Liver (tissue), 8 donors: ENCODE measurements at regions not wholly inside any gene's neighbourhood (a gene's known extent, or its start where the extent isn't known, plus 50 kb on each side); places are given as distances from the start of the nearest gene placed in this dataset.
"Not testable (repeated sequence)": the region's sequence is repeated elsewhere in the genome, so short reads cannot be mapped to it uniquely, and the experiment has no call there.

Experiments used
- DNase-seq: peaks from one replicate; pipeline ENCODE4 v3.0.0-alpha.2; 2017; ENCODE audit warnings: low spot score
- H3K27ac ChIP-seq, 2 donors: one replicate each; pipeline ENCODE4 v1.7.0; 2013; ENCODE audit warnings: inconsistent platforms in 2 of 2, low read length in 2 of 2, control low read depth in 1 of 2, low read depth in 1 of 2, mild to moderate bottlenecking in 1 of 2
- H3K27me3 ChIP-seq, 4 donors: one replicate each; pipeline versions ENCODE4 v1.6.1 to v1.7.0; 2013; ENCODE audit warnings: low read length in 3 of 4, inconsistent platforms in 1 of 4, mild to moderate bottlenecking in 1 of 4, moderate library complexity in 1 of 4; ENCODE audit not compliant: control insufficient read depth in 4 of 4, insufficient read depth in 4 of 4
- H3K36me3 ChIP-seq, 4 donors: one replicate each; pipeline versions ENCODE4 v1.6.1 to v1.7.0; 2013; ENCODE audit warnings: low read length in 3 of 4, mild to moderate bottlenecking in 3 of 4, low read depth in 1 of 4, moderate library complexity in 1 of 4; ENCODE audit not compliant: control insufficient read depth in 4 of 4, insufficient read depth in 3 of 4
- H3K4me1 ChIP-seq, 4 donors: one replicate each; pipeline versions ENCODE4 v1.6.1 to v1.7.0; 2013; ENCODE audit warnings: low read length in 3 of 4, mild to moderate bottlenecking in 3 of 4, moderate library complexity in 1 of 4; ENCODE audit not compliant: control insufficient read depth in 4 of 4, insufficient read depth in 4 of 4
- H3K4me3 ChIP-seq, 3 donors: one replicate each; pipeline versions ENCODE4 v1.6.1 to v1.7.0; 2013; ENCODE audit warnings: low read length in 3 of 3, control low read depth in 1 of 3, low read depth in 1 of 3, mild to moderate bottlenecking in 1 of 3
- H3K9ac ChIP-seq, 2 donors: one replicate each; pipeline ENCODE4 v1.7.0; 2013; ENCODE audit warnings: low read length in 2 of 2, mild to moderate bottlenecking in 2 of 2, moderate library complexity in 2 of 2, control low read depth in 1 of 2, low read depth in 1 of 2
- H3K9me3 ChIP-seq, 4 donors: one replicate each; pipeline versions ENCODE4 v1.6.1 to v1.7.0; 2013; ENCODE audit warnings: low read length in 3 of 4; ENCODE audit not compliant: control insufficient read depth in 4 of 4
- ATF3 ChIP-seq: IDR thresholded peaks from 2 replicates; pipeline ENCODE4 v1.6.1; 2016; ENCODE audit warnings: antibody characterized with exemption
- CTCF ChIP-seq: fragments of 150-350 bp; IDR thresholded peaks from 2 replicates; pipeline ENCODE4 v1.5.1; 2017; ENCODE audit warnings: improper control_type of control experiment, low read depth, low read length; ENCODE audit not compliant: missing input control
- EGR1 ChIP-seq, 2 donors: IDR thresholded peaks; 2 replicates each; pipeline ENCODE4 v1.6.1; 2016 to 2018; ENCODE audit warnings: antibody characterized with exemption in 2 of 2, low read depth in 2 of 2
- FOXA1 ChIP-seq: IDR thresholded peaks from 2 replicates; pipeline ENCODE4 v1.6.1; 2016; ENCODE audit warnings: antibody characterized with exemption
- FOXA2 ChIP-seq: IDR thresholded peaks from 2 replicates; pipeline ENCODE4 v1.6.1; 2016; ENCODE audit warnings: antibody characterized with exemption
- GABPA ChIP-seq, 2 donors: IDR thresholded peaks in 1 of 2; conservative IDR thresholded peaks in 1 of 2; 2 replicates each; pipeline ENCODE4 v1.6.1; 2016; ENCODE audit warnings: antibody characterized with exemption in 2 of 2, mild to moderate bottlenecking in 1 of 2, moderate library complexity in 1 of 2
- HNF4A ChIP-seq, 2 donors: conservative IDR thresholded peaks; 2 replicates each; pipeline ENCODE4 v1.6.1; 2016; ENCODE audit warnings: antibody characterized with exemption in 2 of 2, mild to moderate bottlenecking in 2 of 2
- HNF4G ChIP-seq: IDR thresholded peaks from 2 replicates; pipeline ENCODE4 v1.6.1; 2016; ENCODE audit warnings: antibody characterized with exemption
- JUND ChIP-seq, 2 donors: IDR thresholded peaks; 2 replicates each; pipeline ENCODE4 v1.6.1; 2016; ENCODE audit warnings: antibody characterized with exemption in 2 of 2
- NR2F2 ChIP-seq: IDR thresholded peaks from 2 replicates; pipeline ENCODE4 v1.6.1; 2016; ENCODE audit warnings: antibody characterized with exemption
- RAD21 ChIP-seq, 2 donors: IDR thresholded peaks; 2 replicates each; pipeline ENCODE4 v1.6.1; 2016; ENCODE audit warnings: antibody characterized with exemption in 2 of 2, mild to moderate bottlenecking in 2 of 2
- RXRA ChIP-seq, 2 donors: IDR thresholded peaks; 2 replicates each; pipeline ENCODE4 v1.6.1; 2017 to 2018; ENCODE audit warnings: antibody characterized with exemption in 2 of 2, mild to moderate bottlenecking in 1 of 2
- SP1 ChIP-seq: IDR thresholded peaks from 2 replicates; pipeline ENCODE4 v1.6.1; 2018; ENCODE audit warnings: antibody characterized with exemption, mild to moderate bottlenecking
- TAF1 ChIP-seq: conservative IDR thresholded peaks from 2 replicates; pipeline ENCODE4 v1.6.1; 2016; ENCODE audit warnings: antibody characterized with exemption, mild to moderate bottlenecking
- ZBTB33 ChIP-seq: IDR thresholded peaks from 2 replicates; pipeline ENCODE4 v1.6.1; 2016; ENCODE audit warnings: antibody characterized with exemption
- WGBS: extraction: QIAGEN DNeasy Blood & Tissue Kit; methylation state at CpG from one replicate; pipeline ENCODE4 v1.1.7; 2013; 5-methylcytosine and 5-hydroxymethylcytosine counted together
- TF ChIP-seq, protein P1 (sequence below): IDR thresholded peaks from 2 replicates; pipeline ENCODE4 v1.6.1; 2016; ENCODE audit warnings: antibody characterized with exemption
- TF ChIP-seq, protein P2 (sequence below): IDR thresholded peaks from 2 replicates; pipeline ENCODE4 v1.6.1; 2016; ENCODE audit warnings: antibody characterized with exemption, mild to moderate bottlenecking
- donor health status: healthy.
- donor health status: healthy.
- donor health status: healthy.
- donor health status: healthy.
- donor health status: healthy.

DNA sequence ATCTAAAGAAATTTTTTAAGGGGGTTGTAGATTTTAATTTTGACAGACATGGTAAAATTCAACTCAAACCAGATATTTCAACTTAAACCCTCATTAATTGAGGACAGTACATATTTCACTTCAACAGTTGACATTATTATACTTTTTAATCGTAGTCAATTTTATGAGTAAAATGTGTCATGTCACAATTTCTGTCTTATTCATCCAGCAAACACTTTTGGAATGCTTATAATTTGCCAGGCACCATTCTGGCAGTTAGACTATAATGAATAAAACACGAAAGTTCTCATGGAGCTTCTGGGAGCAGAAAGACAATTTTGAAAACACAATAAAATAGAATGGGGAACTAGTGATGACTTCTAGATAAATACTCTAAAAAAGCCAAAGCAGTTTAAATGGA lies 1094.8 kb downstream of the SUCLG1 start (continued):
- no peak for TF ChIP-seq RXRA (IDR thresholded peaks at IDR 0.05)
- no peak for TF ChIP-seq SP1
- TF ChIP-seq FOXA2, result no peak
- TF ChIP-seq JUND (IDR thresholded peaks at IDR 0.05), result no peak
- TF ChIP-seq, protein P1, sequence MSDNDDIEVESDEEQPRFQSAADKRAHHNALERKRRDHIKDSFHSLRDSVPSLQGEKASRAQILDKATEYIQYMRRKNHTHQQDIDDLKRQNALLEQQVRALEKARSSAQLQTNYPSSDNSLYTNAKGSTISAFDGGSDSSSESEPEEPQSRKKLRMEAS, result no peak
- no peak for TF ChIP-seq FOXA1
- TF ChIP-seq ATF3, result no peak
- TF ChIP-seq EGR1 (IDR thresholded peaks at IDR 0.05; ENCODE audit: low read depth in 2 of 2), result no peak

GRCh38 chr2:83363138-83363537 lies 1095.9 kb downstream of the SUCLG1 start:
- H3K4me3 ChIP-seq, H3K27me3 ChIP-seq, H3K9ac ChIP-seq, H3K27ac ChIP-seq, H3K4me1 ChIP-seq, H3K9me3 ChIP-seq, DNase-seq, H3K36me3 ChIP-seq: not testable (repeated sequence)

DNA sequence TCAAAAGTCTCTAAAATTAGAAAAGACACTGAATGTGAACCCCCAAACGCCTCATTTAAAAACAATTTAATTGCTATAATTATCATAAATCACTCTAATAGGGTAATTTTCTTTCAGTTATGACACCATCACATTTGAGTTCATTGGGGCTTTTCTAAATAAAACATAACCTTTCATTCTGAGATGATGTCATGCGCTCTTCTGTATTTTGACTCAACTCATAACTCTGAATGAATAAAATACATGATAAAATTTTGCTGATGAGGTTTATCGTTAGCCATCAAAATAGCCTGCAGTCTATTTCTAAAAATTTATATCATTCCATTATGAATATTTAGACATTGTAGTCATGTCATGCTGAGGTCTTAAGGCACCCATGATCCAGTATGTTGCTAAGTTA lies 1099.7 kb downstream of the SUCLG1 start:
- no peak for DNase-seq
- no peaks in the 10 kb centered on the region for H3K27me3 ChIP-seq
- no peaks in the 10 kb centered on the region for H3K4me1 ChIP-seq
- no peak overlapping the region for H3K27ac ChIP-seq
- WGBS, result 92% methylated on average over 3 of the region's 3 CpGs
- H3K4me3 ChIP-seq, result no peak overlapping the region
- H3K9me3 ChIP-seq, result no peaks in the 10 kb centered on the region
- TF ChIP-seq GABPA (IDR thresholded peaks at IDR 0.05 in 1 of 2, conservative IDR thresholded peaks at IDR 0.05 in 1 of 2) (no peak), RXRA (IDR thresholded peaks at IDR 0.05) (no peak), FOXA1 (no peak), HNF4A (conservative IDR thresholded peaks at IDR 0.05) (no peak), ZBTB33 (no peak), NR2F2 (no peak), FOXA2 (no peak), HNF4G (no peak), RAD21 (IDR thresholded peaks at IDR 0.05) (no peak), EGR1 (IDR thresholded peaks at IDR 0.05; ENCODE audit: low read depth in 2 of 2) (no peak), TAF1 (no peak), ATF3 (no peak), SP1 (no peak), CTCF (no peak)
- TF ChIP-seq, protein P2, sequence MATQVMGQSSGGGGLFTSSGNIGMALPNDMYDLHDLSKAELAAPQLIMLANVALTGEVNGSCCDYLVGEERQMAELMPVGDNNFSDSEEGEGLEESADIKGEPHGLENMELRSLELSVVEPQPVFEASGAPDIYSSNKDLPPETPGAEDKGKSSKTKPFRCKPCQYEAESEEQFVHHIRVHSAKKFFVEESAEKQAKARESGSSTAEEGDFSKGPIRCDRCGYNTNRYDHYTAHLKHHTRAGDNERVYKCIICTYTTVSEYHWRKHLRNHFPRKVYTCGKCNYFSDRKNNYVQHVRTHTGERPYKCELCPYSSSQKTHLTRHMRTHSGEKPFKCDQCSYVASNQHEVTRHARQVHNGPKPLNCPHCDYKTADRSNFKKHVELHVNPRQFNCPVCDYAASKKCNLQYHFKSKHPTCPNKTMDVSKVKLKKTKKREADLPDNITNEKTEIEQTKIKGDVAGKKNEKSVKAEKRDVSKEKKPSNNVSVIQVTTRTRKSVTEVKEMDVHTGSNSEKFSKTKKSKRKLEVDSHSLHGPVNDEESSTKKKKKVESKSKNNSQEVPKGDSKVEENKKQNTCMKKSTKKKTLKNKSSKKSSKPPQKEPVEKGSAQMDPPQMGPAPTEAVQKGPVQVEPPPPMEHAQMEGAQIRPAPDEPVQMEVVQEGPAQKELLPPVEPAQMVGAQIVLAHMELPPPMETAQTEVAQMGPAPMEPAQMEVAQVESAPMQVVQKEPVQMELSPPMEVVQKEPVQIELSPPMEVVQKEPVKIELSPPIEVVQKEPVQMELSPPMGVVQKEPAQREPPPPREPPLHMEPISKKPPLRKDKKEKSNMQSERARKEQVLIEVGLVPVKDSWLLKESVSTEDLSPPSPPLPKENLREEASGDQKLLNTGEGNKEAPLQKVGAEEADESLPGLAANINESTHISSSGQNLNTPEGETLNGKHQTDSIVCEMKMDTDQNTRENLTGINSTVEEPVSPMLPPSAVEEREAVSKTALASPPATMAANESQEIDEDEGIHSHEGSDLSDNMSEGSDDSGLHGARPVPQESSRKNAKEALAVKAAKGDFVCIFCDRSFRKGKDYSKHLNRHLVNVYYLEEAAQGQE, result no peak
- H3K9ac ChIP-seq, result no peak overlapping the region
- no peaks in the 10 kb centered on the region for H3K36me3 ChIP-seq
